ENCODE measurements at regions not wholly inside any gene's neighbourhood (a gene's known extent, or its start where the extent isn't known, plus 50 kb on each side); places are given as distances from the start of the nearest gene placed in this dataset.

DNA sequence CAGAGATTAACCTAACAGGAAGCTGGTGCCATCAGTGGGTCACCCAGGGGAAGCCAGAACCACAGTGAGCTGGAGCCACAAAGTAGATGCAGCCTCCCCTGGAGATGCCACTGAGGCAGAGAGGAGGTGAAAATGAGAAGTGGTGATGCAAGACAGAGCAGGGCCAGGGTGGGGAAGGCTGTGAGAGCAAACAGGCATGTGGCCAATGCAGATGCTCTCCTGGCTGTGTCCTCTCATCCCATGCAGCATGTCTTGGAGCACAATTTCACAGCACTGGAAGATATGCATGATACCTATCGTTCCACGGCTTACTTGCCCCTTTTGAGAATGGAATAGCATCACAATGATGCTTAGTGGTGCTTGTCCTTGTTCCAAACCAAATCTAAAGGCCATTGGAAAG is 126.3 kb downstream of the ABHD5 start:
- no peaks in the 10 kb centered on the region for H3K36me3 ChIP-seq (ENCODE audit: insufficient read depth, low read length)
- no peaks in the 10 kb centered on the region for H3K9me3 ChIP-seq (ENCODE audit: low read length)
- no peak overlapping the region for H3K9ac ChIP-seq (ENCODE audit: low read length)
- no peak overlapping the region for H3K4me3 ChIP-seq (ENCODE audit: low read depth, low read length, poor library complexity, severe bottlenecking)
- no peak for TF ChIP-seq EZH2 (IDR thresholded peaks at IDR 0.05; ENCODE audit: borderline replicate concordance, low read length)
- TF ChIP-seq, protein P1, sequence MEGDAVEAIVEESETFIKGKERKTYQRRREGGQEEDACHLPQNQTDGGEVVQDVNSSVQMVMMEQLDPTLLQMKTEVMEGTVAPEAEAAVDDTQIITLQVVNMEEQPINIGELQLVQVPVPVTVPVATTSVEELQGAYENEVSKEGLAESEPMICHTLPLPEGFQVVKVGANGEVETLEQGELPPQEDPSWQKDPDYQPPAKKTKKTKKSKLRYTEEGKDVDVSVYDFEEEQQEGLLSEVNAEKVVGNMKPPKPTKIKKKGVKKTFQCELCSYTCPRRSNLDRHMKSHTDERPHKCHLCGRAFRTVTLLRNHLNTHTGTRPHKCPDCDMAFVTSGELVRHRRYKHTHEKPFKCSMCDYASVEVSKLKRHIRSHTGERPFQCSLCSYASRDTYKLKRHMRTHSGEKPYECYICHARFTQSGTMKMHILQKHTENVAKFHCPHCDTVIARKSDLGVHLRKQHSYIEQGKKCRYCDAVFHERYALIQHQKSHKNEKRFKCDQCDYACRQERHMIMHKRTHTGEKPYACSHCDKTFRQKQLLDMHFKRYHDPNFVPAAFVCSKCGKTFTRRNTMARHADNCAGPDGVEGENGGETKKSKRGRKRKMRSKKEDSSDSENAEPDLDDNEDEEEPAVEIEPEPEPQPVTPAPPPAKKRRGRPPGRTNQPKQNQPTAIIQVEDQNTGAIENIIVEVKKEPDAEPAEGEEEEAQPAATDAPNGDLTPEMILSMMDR (IDR thresholded peaks at IDR 0.05; ENCODE audit: low read length): no peak
- no peaks in the 10 kb centered on the region for H3K27me3 ChIP-seq (ENCODE audit: insufficient read depth, low read length)
- H3K79me2 ChIP-seq (ENCODE audit: insufficient read depth, low read length): no peaks in the 10 kb centered on the region
- no peak overlapping the region for H3K27ac ChIP-seq (ENCODE audit: low read depth, low read length, poor library complexity, severe bottlenecking)
- no peaks in the 10 kb centered on the region for H3K4me1 ChIP-seq (ENCODE audit: insufficient read depth, low read length, severe bottlenecking)
- H2AFZ ChIP-seq (ENCODE audit: low read length): no peak overlapping the region
- H4K20me1 ChIP-seq (ENCODE audit: insufficient read depth, low read length): no peaks in the 10 kb centered on the region
- no peaks in the 10 kb centered on the region for H3F3A ChIP-seq (ENCODE audit: insufficient read depth, low read length)
- H3K4me2 ChIP-seq (ENCODE audit: low read length): no peak overlapping the region
- H3K9me2 ChIP-seq (ENCODE audit: low read depth, low read length): no peaks in the 10 kb centered on the region

DNA sequence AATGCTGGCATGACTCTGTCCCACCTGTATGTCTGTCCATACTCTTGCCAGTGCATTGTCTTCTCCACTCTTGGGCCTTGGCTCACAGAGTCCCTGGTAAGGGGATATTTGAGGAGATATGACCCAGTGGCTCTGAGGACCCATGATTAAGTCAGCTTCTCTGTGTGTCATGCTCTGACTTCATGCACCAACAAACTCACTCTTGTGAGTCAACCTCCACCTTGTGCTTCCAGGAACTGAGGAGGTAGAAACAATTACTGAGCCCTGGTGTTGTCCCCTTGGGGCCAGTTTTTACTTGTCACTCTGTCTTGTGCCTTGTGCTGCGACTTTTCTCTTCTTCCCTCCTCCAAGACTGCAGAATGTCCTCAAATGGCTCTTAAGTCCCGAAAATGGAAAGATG is 127.1 kb downstream of the ABHD5 start:
- Histone ChIP-seq H3K4me3 (ENCODE audit: low read depth, low read length, poor library complexity, severe bottlenecking) (no peak overlapping the region), H3K9me2 (ENCODE audit: low read depth, low read length) (no peaks in the 10 kb centered on the region), H3K27ac (ENCODE audit: low read depth, low read length, poor library complexity, severe bottlenecking) (no peak overlapping the region), H3K79me2 (ENCODE audit: insufficient read depth, low read length) (no peaks in the 10 kb centered on the region), H3K36me3 (ENCODE audit: insufficient read depth, low read length) (no peaks in the 10 kb centered on the region), H3F3A (ENCODE audit: insufficient read depth, low read length) (no peaks in the 10 kb centered on the region), H4K20me1 (ENCODE audit: insufficient read depth, low read length) (no peaks in the 10 kb centered on the region), H3K27me3 (ENCODE audit: insufficient read depth, low read length) (no peaks in the 10 kb centered on the region), H3K4me1 (ENCODE audit: insufficient read depth, low read length, severe bottlenecking) (no peaks in the 10 kb centered on the region), H3K9ac (ENCODE audit: low read length) (no peak overlapping the region), H3K9me3 (ENCODE audit: low read length) (no peaks in the 10 kb centered on the region), H2AFZ (ENCODE audit: low read length) (no peak overlapping the region), H3K4me2 (ENCODE audit: low read length) (no peak overlapping the region)
- TF ChIP-seq, protein P1 (IDR thresholded peaks at IDR 0.05; ENCODE audit: low read length): no peak
- TF ChIP-seq EZH2 (IDR thresholded peaks at IDR 0.05; ENCODE audit: borderline replicate concordance, low read length): no peak

DNA sequence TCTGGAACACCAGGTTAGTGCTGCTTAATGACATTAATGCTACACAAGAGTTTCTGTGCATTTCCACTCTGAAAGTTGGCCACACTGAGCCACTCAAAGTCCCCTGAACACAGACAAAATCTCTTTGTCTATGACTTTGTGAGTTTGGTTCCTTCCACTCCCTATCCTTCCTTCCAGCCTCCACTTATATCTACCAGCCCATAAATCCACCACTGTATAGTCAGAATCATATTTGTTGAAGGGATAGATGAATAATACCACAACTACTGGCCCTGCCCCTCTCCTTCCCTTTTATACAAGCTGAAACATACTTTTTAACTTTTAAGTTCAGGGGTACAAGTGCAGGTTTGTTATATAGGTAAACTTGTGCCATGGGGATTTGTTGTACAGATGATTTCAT is 127.5 kb downstream of the ABHD5 start:
- no peak for TF ChIP-seq EZH2 (IDR thresholded peaks at IDR 0.05; ENCODE audit: borderline replicate concordance, low read length)
- TF ChIP-seq, protein P1 (IDR thresholded peaks at IDR 0.05; ENCODE audit: low read length): no peak
- H3K79me2 ChIP-seq (ENCODE audit: insufficient read depth, low read length): no peaks in the 10 kb centered on the region
- no peaks in the 10 kb centered on the region for H3K9me3 ChIP-seq (ENCODE audit: low read length)
- H3K4me2 ChIP-seq (ENCODE audit: low read length): no peak overlapping the region
- H3F3A ChIP-seq (ENCODE audit: insufficient read depth, low read length): no peaks in the 10 kb centered on the region
- H3K27ac ChIP-seq (ENCODE audit: low read depth, low read length, poor library complexity, severe bottlenecking): no peak overlapping the region
- H3K4me1 ChIP-seq (ENCODE audit: insufficient read depth, low read length, severe bottlenecking): no peaks in the 10 kb centered on the region
- no peak overlapping the region for H3K9ac ChIP-seq (ENCODE audit: low read length)
- H2AFZ ChIP-seq (ENCODE audit: low read length): no peak overlapping the region
- no peaks in the 10 kb centered on the region for H4K20me1 ChIP-seq (ENCODE audit: insufficient read depth, low read length)
- H3K9me2 ChIP-seq (ENCODE audit: low read depth, low read length): no peaks in the 10 kb centered on the region
- H3K36me3 ChIP-seq (ENCODE audit: insufficient read depth, low read length): no peaks in the 10 kb centered on the region
- H3K4me3 ChIP-seq (ENCODE audit: low read depth, low read length, poor library complexity, severe bottlenecking): no peak overlapping the region
- no peaks in the 10 kb centered on the region for H3K27me3 ChIP-seq (ENCODE audit: insufficient read depth, low read length)
